Dermis blood vessel endothelial cell (primary cell): ENCODE measurements at regions not wholly inside any gene's neighbourhood (a gene's known extent, or its start where the extent isn't known, plus 50 kb on each side); places are given as distances from the start of the nearest gene placed in this dataset.
"Not testable (repeated sequence)": the region's sequence is repeated elsewhere in the genome, so short reads cannot be mapped to it uniquely, and the experiment has no call there.

Source experiments
- DNase-seq: peaks from one replicate; pipeline ENCODE4 v3.0.0; 2010

DNA sequence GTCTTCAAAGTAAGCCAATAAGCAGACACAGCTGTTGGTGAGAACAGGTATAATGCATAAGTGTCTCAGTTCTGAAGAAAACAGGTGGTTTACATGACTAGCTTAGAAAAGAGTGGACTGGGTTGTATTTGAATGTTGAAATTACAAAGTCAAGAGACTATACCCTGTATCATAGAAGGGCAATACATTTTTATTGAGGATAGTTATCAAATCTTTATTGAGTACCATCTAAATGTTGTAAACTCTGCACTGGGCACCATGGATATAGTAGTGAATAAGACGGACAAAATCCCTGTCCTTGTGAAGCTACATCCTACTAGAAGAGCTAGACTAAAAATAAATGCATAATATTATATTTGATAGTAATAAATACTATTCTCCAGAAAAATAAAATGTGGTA is 88.5 kb upstream of the CDC42EP3 start:
- DNase-seq = not testable (repeated sequence)

DNA sequence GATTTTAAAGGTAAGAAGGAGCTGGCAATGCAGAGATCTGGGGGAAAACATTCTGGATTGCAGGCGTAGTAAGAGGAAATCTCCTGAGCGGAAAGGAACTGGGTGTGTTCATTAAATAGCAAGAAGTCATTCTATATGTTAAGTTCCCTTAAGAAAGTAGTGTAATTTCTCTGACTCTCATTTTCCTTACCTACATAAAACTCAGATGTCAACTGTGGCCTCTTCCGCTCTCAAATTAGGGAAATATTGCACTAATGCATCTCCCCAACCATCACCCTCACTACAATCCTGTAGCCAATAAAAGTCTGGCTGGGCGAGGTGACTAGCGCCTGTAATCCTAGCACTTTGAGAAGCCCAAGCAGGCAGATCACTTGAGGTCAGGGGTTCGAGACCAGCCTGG is 89.0 kb upstream of the CDC42EP3 start:
- no peak for DNase-seq

DNA sequence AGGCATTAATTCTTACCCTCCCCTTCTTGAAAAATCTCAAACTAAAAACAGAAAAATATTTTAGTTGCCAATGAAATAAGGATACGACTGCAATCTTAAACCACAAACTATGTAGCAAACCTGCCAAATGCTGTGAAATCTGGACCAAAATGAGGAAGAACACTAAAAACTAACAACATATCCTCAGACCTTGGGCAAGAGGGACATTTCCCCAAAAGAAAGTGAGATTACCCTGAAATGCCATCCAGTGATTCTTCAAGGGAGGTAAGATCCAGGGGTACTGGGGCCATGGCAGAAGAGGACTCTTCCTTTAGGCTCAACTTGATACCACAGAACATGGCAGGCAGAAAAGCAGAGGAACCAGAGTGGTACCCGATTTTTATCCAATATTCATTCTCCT is 90.8 kb upstream of the CDC42EP3 start:
- DNase-seq = not testable (repeated sequence)

DNA sequence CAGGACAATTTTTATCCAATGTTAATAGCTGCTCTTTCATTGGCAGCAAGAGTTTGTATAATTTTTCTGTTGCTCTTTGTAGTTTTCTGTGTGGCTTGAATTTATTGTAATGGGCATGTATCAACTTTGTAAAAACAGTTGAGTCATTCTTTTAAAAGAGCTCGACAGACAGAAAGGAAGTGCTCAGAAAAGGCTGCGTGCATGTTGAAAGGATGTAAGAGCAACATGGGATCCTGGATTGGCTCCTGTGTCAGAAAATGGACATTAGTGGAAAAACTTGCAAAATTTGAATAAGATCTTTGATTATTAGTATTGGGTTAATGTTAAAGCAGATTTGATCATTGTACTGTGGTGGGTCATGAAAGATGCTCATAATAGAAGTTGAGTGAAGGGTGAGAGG is 93.3 kb upstream of the CDC42EP3 start:
- peak; percentile 63 for DNase-seq

DNA sequence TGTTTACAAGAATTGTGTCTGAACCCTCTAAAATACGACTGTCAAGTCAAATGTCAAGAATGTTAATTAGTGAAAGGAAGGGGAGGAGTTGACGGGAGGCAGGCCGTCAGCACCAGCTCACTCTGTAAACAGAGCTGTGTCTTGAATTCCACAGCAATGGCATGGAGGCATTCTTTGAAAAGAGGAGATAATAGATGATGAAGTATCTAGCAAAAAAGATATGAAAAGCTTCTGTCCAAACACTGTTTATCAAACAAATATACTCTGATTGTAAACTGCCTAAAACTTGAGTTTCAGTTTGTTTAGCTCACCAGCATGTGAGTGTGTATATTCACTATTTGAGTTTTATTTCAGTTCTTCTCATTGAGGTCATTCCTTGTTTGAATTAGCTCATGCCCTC is 94.7 kb upstream of the CDC42EP3 start:
- DNase-seq = peak; percentile 18

DNA sequence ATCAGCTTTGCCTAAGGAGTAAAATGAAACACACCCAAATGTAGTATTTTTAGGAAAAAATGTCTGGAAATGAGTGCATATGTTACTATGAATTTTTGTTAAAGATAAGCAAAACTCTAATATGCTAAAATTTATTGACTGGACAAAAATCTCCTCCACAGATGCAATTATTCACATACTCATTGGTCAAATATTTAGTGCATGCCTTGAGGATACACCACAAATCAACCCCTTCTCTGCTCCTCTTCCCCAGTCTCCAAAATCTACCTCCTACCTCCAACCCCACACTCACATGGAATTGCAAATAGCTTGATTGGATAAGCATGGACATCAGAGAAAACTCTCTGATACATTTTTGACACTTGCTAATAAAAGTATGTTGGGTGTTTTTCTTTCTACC is 95.6 kb upstream of the CDC42EP3 start:
- no peak for DNase-seq

DNA sequence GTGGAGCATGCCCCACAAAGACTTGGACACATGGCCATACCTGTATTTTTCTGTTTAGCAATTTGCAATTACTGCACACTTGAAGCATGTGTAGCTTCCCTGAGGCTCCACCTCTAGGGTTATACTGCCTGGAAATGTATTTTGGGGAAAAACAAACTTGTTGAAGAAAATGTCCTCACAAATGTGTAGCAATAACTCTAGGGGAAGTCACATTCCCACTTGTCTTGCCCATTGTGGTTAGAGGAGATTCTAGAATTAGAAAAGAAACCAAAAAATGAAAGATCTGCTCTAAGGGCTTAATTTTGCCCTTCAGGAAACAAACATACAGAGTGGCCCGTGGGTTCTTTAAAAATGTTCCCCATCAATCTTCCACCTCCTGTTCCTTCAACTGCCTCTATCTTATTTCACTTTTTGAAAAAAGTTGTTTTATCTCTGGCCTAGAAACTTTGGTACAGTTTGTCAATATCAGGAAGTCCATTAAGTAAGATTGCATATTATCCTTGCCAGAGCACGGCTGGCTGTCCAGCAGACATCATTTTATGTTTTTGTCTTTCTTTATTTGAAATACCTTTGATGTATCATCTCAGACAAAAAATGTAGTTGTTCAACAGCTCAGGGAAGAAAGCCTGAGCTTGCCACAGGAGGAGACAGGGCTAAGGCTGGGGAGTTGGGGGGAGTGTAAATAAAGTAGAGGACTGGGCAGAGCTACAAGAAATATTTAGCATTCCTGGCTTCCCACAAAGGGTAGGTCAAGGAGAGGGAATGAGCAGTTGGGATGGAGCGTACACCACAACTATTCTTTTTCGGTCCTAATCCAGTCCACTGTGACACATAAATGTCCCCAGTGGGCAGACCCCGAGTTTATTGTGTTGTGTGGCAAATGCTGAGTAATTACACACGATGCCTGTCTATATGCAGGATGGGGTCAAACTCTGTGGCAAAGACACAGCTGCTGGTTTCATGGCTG is 96.8 kb upstream of the CDC42EP3 start:
- DNase-seq = no peak

DNA sequence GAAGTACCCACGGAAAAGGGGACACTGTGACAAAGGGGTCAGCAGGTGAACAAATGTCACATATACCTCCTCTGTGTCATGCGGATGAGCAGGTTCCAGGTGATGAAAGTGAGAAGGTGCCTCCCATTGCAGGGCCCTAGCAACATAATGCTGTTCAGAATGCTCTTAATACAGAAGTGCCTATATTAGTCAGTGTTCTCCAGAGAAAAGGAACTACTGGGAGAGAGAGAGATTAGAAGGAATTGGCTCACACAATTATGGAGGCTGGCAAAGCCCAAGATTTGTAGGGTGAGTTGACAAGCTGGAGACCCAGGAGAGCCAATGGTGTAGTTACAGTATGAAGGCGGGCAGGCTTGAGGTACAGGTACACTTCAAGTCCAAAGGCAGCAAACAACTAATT is 98.1 kb upstream of the CDC42EP3 start:
- DNase-seq = no peak

DNA sequence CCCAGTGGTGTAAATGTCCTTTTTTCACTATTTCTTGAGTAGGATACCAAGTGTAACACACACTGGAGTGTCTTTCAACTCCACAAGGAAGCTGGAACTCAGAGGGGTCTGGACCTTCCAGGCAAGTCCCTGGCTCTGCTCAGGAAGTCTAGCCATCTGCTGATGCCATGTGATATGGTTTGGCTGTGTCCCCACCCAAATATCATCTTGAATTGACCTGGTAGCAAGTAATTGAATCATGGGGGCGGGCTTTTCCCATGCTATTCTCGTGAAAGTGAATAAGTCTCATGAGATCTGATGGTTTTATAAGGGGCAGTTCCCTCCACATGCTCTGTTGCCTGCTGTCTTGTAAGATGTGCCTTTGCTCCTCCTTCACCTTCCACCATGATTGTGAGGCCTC is 99.4 kb upstream of the CDC42EP3 start:
- DNase-seq = no peak

DNA sequence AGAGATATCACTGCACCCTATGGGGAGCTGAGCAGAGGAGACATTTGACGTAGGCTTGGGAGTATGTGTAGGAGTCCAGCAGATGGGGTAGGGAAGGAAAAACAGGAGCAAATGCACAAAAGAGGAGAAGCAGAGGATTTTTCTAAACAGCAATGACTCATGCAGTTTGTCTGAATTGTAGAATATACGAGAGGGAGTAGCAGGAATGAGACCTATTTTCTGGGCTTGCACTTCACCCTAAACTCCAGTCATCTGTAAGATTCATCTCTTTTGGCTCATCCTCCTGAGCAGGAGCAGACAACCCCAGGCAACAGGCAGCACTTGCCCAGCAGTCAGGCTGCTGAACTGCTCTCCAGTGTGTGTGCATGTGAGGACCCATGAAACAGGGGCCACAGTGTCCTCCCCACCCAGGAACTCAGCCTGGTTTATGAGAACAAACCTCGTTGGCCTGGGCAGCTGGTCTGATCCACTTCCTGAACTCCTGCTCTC is 100.2 kb upstream of the CDC42EP3 start:
- DNase-seq = no peak

DNA sequence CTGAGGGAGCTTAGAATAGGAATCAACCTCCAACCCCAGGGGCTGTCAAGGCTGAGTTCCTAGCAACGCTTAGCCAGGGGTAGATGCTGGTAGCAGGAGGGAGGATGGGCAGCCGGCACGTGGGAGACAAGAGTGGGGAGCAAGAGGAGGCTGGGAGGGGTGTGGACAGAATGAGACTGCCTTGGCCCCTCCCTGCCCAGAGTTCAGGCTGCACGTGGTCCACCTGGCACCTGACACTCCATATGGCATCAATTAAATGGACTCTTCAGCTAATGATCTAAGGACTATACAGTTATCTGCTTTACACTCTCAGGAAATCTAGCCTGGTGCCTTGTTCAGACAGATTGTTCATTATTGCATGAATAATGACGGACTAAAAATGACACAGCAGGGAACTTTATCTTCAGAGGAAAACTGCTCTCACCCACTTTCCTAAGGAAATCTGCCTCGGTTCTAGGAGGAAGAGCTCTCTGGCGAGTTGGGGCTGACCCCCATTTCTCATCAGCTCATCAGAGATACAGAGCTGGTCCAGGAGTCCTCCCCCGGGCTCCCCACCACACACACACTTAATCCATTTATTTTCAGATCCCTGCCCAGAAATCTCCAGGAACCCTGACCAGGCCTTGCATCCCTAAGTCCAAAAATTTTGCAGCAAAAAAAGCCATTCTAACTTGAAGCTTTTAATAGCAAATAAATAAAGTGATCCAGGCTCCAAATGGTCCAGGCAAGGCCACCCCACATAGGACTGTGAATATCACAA is 102.1 kb upstream of the CDC42EP3 start:
- DNase-seq = no peak

DNA sequence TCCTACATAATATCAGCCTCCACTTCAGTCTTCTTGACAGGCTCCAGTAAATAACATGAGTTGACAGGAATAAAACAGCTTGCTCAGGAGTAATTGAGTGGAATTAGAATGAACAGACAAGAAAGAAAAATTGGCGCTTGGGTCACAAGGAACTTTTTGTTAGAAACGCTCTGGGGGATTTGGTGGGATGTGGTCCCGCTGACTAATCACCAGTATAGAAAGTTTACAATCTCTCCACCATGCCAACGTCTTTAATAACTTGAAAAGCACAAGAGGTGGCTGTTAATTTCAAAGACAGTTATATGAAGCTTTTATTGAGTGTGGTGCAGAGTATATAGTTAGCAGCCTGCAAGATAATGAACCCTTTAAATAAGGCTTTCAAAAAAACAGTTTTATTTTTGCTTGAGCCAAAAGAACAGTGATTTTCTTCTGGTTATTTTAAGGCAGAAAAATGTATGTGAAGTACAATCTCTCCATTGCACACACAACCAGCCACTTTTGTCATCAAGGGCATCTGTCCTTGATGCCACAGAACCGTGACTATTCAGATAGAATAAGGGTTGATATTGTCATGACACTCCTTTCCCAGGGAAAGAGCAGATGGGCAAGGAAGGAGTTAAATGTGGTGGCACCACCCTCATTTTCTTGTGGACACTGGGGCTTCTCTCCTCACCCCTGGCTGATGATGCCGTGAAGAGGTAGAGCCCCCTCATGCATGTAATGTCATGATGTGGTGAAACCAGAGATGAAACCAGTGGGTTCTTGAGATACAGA is 102.9 kb upstream of the CDC42EP3 start:
- not testable (repeated sequence) for DNase-seq

DNA sequence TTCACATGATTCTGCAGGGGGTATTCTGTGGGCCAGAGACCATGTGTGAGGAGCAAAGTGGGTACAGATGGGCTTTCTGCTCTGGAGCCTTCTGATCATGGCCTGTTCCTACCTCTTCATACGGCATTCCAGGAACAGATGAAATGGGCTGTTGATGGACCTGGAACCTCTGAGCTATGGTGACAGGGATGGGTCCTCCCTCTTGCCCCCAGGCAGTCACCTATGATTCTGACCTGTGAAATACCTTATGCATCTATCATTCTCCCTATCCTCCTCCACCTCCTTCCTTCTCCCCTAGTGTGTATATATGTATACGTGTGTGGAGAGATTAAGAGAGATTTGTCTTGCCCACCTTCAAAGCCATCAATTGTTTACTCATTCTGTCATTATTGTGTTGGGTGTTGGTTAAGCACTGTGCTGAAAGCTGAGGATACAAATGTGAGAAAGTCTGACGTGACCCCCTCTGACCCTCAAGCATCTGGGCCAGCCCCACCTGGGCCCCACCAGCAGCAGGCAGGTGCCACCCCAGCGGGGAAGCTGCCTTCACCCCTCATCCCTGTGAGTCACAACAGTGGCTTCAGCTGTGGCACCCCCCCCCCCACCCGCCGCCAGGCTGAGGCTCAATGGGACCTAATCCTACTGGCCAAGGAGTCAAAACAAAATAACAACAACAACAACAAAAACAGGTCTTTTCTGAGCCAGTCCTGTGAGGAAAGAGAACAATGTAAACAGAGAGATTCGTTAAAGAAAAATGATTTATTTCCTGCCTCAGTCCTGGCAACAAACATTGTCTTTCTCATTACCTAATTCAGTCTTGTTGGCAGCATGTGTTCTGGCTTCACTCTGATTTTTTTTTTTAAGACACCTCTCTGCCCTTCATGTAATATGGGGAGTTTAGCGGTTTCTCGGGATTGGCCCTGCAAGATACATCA is 103.8 kb upstream of the CDC42EP3 start:
- peak; percentile 34 for DNase-seq

DNA sequence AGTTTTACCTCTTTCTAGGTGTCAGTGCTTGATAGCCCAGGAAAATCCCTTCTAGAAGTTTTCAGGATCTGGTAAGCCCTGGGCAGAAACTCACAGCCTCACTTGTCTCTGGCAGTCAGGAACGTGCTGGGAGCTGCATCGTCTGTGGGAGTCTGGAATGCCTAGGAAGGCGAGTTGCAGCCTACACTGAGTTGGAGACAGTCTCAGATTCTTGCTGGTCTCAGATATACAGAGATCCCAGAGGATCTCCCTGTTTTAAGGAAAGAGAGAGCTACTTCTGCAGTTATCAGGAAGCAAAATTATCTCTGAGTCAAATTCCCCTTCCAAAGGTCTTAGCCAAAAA is 104.4 kb upstream of the CDC42EP3 start:
- DNase-seq = peak; percentile 16

DNA sequence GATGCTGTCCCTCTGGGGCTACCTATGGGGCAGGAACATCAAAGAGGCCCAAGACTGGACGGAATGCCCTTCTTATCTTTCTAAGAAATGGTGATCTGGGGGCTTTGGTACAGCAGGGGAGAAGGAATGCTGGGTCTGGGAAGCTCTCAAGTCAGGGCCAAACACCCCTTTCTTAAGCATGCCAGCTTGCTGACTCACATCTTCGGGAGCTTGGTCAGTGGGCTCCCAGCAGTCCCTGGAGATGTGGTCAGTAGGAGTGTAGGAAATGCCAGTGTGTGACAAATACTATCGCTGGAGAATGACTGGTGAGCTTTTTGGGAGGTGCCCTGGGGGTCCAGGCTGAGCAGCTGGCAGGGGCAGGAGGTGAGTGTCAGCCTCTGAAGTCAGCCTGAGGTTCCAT is 105.0 kb upstream of the CDC42EP3 start:
- DNase-seq = peak; percentile 62

DNA sequence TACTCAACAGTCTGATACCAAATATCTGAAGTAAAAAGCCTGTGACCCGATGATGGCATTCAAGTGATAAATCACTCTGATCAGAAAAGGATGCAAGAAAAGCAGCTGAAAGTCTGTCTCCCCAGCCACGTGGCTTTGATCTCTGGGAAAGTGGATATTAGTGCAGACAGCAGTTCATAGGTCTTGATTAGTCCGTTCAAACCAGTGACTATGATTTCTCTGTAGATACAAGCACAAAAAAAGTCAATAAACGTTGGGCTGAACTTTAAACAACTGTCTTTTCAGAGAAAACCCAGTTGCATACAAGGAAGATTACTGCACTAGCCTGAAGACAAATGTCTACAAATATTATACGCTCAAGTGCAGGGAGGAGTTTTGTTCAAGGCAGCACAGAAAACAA is 107.7 kb upstream of the CDC42EP3 start:
- DNase-seq = no peak

DNA sequence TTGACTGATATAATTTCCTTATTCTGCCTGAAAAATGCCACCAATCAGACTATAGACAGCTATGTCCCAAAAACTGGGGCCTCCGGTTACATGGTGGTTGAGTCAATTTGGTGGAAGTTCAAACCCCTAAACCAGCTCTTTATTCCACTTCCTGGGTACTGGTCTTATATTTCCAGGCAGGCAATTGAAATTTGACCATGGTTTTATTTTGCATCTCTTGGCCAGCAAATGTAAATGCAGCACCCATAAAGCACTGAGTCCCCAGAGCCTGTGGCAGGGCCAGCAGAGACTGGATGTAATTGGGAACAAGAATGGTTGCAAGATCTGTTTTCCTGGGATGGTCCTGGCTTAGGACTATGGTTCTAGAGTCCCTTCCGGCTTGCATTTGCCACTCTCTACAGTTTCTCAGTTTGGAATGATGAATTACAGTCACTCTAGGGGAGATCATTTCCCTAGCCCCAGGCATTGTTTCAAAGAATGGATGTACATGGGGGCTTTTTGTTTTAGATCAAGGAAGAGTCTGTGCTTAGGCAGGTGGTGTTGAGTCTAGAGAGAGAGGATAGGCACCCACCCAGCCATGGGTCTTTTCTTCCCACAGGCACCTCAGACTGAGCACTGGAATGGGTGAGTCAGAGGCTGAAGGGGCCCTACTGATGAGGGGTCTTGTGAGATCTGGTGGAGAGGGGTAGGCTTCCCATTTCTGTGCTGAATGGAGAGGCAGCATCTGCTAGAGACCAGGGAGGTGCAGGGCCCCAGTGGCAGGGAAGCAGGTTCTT is 108.4 kb upstream of the CDC42EP3 start:
- no peak for DNase-seq

DNA sequence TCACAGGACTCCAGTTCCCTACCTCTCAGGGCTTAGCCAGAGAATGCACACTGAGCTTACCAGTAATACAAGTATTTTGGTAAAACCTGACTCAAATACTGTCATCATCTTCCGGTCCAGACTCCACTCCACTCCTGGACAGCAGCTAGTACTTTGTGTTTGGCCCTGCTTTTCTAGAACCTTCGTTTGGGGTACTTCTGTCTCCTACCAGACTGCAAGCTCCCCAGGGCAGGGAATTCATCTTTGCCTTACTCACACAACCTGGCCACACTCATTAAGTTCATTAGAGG is 108.9 kb upstream of the CDC42EP3 start:
- no peak for DNase-seq

DNA sequence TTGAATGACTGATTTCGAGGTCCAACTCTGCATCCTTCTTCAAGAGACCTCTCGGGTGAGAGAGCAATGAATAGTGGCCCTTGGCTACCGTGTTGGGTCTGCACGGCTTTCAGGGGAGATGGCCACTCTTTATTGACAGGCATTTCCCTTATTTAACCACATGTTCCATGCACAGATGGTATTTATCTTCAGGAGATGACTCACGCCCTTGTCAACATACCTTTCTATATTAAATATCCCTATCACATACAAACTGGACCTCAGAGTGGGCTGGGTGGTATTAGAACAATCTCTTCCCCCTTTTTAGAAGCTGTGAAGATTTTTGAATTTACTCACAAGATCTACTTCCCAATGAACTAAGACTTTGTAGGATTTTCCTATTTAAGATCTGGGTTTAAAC is 109.6 kb upstream of the CDC42EP3 start:
- peak; percentile 63 for DNase-seq

DNA sequence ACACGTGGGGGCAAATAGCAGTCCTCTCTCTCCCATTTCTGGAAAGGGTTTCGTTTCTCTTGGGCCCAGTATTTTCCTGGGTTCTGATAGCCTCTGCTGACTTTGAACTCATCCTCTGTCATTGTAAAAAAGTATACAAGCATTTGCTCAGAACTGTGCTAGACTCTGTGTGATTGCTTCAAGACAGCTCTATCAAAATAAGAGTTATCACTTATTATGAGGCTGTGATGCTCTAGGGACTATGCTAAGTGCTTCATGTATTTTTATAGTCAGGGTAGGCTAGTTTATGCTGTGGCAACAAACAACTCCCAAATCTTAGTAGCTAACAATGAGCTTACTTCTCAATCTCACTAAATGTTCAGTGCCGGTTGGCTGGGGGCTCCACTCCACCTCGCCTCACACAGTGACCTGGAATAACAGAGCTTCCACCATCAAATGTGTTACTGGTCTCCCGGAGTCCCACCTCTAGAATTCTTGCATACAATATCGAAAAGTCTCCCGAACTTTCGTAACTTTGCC is 110.8 kb upstream of the CDC42EP3 start:
- DNase-seq = no peak
